H9 (cell line): ENCODE measurements at regions not wholly inside any gene's neighbourhood (a gene's known extent, or its start where the extent isn't known, plus 50 kb on each side); places are given as distances from the start of the nearest gene placed in this dataset.

Source experiments
- DNase-seq: peaks from one replicate; pipeline ENCODE4 v3.0.0-alpha.2; 2017
- H2AFZ ChIP-seq: one replicate; pipeline ENCODE4 v1.6.1; 2013; ENCODE audit warnings: mild to moderate bottlenecking, low read length, control low read depth, moderate library complexity
- H2AK5ac ChIP-seq: 2 replicates; pipeline ENCODE4 v1.6.1; 2013; ENCODE audit warnings: low read length, control low read depth, mixed read lengths; ENCODE audit not compliant: insufficient read length
- H2BK120ac ChIP-seq: one replicate; pipeline ENCODE4 v1.6.1; 2013; ENCODE audit warnings: low read depth, mild to moderate bottlenecking, low read length, control low read depth, inconsistent platforms; ENCODE audit not compliant: poor library complexity, severe bottlenecking
- H2BK12ac ChIP-seq: 2 replicates; pipeline ENCODE4 v1.6.1; 2013; ENCODE audit warnings: low read length, control low read depth, mixed read lengths, low read depth; ENCODE audit not compliant: insufficient read length
- H2BK15ac ChIP-seq: 2 replicates; pipeline ENCODE4 v1.6.1; 2013; ENCODE audit warnings: low read depth, low read length, control low read depth
- H2BK20ac ChIP-seq: one replicate; pipeline ENCODE4 v1.6.1; 2013; ENCODE audit warnings: low read depth, mild to moderate bottlenecking, low read length, control low read depth, inconsistent platforms; ENCODE audit not compliant: poor library complexity, severe bottlenecking
- H2BK5ac ChIP-seq: 2 replicates; pipeline ENCODE4 v1.6.1; 2013; ENCODE audit warnings: low read length, control low read depth, mixed read lengths; ENCODE audit not compliant: insufficient read length
- H3K14ac ChIP-seq: 2 replicates; pipeline ENCODE4 v1.6.1; 2013; ENCODE audit warnings: low read length, control low read depth; ENCODE audit not compliant: insufficient read depth
- H3K18ac ChIP-seq: 2 replicates; pipeline ENCODE4 v1.6.1; 2013; ENCODE audit warnings: low read depth, mild to moderate bottlenecking, mixed read lengths, low read length, control low read depth; ENCODE audit not compliant: insufficient read length
- H3K23ac ChIP-seq: 2 replicates; pipeline ENCODE4 v1.6.1; 2013; ENCODE audit warnings: low read length, control low read depth, mixed read lengths, low read depth; ENCODE audit not compliant: insufficient read length
- H3K23me2 ChIP-seq: 2 replicates; pipeline ENCODE4 v1.6.1; 2013; ENCODE audit warnings: low read depth, mild to moderate bottlenecking, mixed read lengths, low read length, control low read depth; ENCODE audit not compliant: insufficient read length, poor library complexity, severe bottlenecking
- H3K27ac ChIP-seq: 2 replicates; pipeline ENCODE4 v1.5.1; 2013; ENCODE audit warnings: low read length, control low read depth, mixed read lengths, low read depth; ENCODE audit not compliant: insufficient read length
- H3K27me3 ChIP-seq: 2 replicates; pipeline ENCODE4 v1.6.1; 2013; ENCODE audit warnings: low read length, control low read depth, inconsistent platforms; ENCODE audit not compliant: insufficient read depth
- H3K4ac ChIP-seq: 2 replicates; pipeline ENCODE4 v1.6.1; 2013; ENCODE audit warnings: low read depth, mild to moderate bottlenecking, control low read depth, inconsistent platforms, low read length, moderate library complexity
- H3K4me1 ChIP-seq: 2 replicates; pipeline ENCODE4 v1.6.1; 2013; ENCODE audit warnings: low read length, control low read depth, inconsistent platforms; ENCODE audit not compliant: insufficient read depth
- H3K4me2 ChIP-seq: 2 replicates; pipeline ENCODE4 v1.6.1; 2013; ENCODE audit warnings: low read length, control low read depth, mixed read lengths; ENCODE audit not compliant: insufficient read length, insufficient read depth
- H3K56ac ChIP-seq: 2 replicates; pipeline ENCODE4 v1.6.1; 2013; ENCODE audit warnings: low read depth, mild to moderate bottlenecking, mixed read lengths, low read length, control low read depth; ENCODE audit not compliant: insufficient read length
- H3K79me1 ChIP-seq: 2 replicates; pipeline ENCODE4 v1.6.1; 2013; ENCODE audit warnings: low read depth, mild to moderate bottlenecking, moderate library complexity, low read length, control low read depth, inconsistent platforms; ENCODE audit not compliant: insufficient read depth, poor library complexity, severe bottlenecking
- H3K79me2 ChIP-seq: 2 replicates; pipeline ENCODE4 v1.6.1; 2013; ENCODE audit warnings: low read length, control low read depth, inconsistent platforms; ENCODE audit not compliant: insufficient read depth
- H3K9ac ChIP-seq: 2 replicates; pipeline ENCODE4 v1.6.1; 2013; ENCODE audit warnings: low read length, control low read depth, mixed read lengths; ENCODE audit not compliant: insufficient read length; ENCODE audit errors: extremely low read depth
- H3K9me3 ChIP-seq: one replicate; pipeline ENCODE4 v1.6.1; 2013; ENCODE audit warnings: low read depth, low read length, inconsistent platforms; ENCODE audit not compliant: control insufficient read depth
- H3T11ph ChIP-seq: one replicate; pipeline ENCODE4 v1.6.1; 2013; ENCODE audit warnings: mild to moderate bottlenecking, low read length, control low read depth, inconsistent platforms
- H4K20me1 ChIP-seq: one replicate; pipeline ENCODE4 v1.6.1; 2013; ENCODE audit not compliant: control insufficient read depth, insufficient read length, insufficient read depth
- H4K5ac ChIP-seq: 2 replicates; pipeline ENCODE4 v1.6.1; 2013; ENCODE audit warnings: low read depth, mild to moderate bottlenecking, mixed read lengths, low read length, control low read depth; ENCODE audit not compliant: insufficient read length
- H4K8ac ChIP-seq: replicated peaks from 2 replicates; pipeline ENCODE4 v1.6.1; 2013; ENCODE audit warnings: low read length, control low read depth, mixed read lengths, low read depth; ENCODE audit not compliant: insufficient read length
- H4K91ac ChIP-seq: 2 replicates; pipeline ENCODE4 v1.6.1; 2013; ENCODE audit warnings: low read depth, mild to moderate bottlenecking, moderate library complexity, mixed read lengths, low read length, control low read depth; ENCODE audit not compliant: insufficient read length
- H3K27ac Mint-ChIP-seq, 3 experiments: 2 replicates in 2 of 3; 3 replicates in 1 of 3; pipeline ENCODE4 v1.8.0; 2020 to 2021; ENCODE audit warnings: mixed read lengths in 3 of 3, mild to moderate bottlenecking in 1 of 3, moderate library complexity in 1 of 3
- H3K27me3 Mint-ChIP-seq: 2 replicates; pipeline ENCODE4 v1.8.0; 2021; ENCODE audit warnings: low read depth, mild to moderate bottlenecking, moderate library complexity, mixed read lengths
- H3K36me3 Mint-ChIP-seq, 3 experiments: 2 replicates in 2 of 3; 3 replicates in 1 of 3; pipeline ENCODE4 v1.8.0; 2020 to 2021; ENCODE audit warnings: low read depth in 3 of 3, mixed read lengths in 3 of 3; ENCODE audit not compliant: insufficient read depth in 1 of 3
- H3K4me1 Mint-ChIP-seq, 2 experiments: 2 replicates each; pipeline ENCODE4 v1.8.0; 2020; ENCODE audit warnings: mixed read lengths in 2 of 2
- H3K4me3 Mint-ChIP-seq, 2 experiments: 2 replicates in 1 of 2; 3 replicates in 1 of 2; pipeline ENCODE4 v1.8.0; 2020 to 2021; ENCODE audit warnings: mild to moderate bottlenecking in 2 of 2, mixed read lengths in 2 of 2, moderate library complexity in 1 of 2
- H3K9me3 Mint-ChIP-seq, 2 experiments: 2 replicates in 1 of 2; 3 replicates in 1 of 2; pipeline ENCODE4 v1.8.0; 2020; ENCODE audit warnings: mild to moderate bottlenecking in 2 of 2, mixed read lengths in 2 of 2, moderate library complexity in 1 of 2
- WGBS: extraction: QIAGEN DNeasy Blood & Tissue Kit; methylation state at CpG from one replicate; pipeline ENCODE4 v1.1.7; 2013; ENCODE audit warnings: missing lambda C conversion rate, low lambda C conversion rate, mixed read lengths; ENCODE audit not compliant: insufficient read length; ENCODE audit errors: extremely low coverage; 5-methylcytosine and 5-hydroxymethylcytosine counted together
- TF ChIP-seq, protein P1 (sequence below): fragments of 200-600 bp; sonication (generic); conservative IDR thresholded peaks from 3 replicates; pipeline ENCODE4 v1.8.0; 2021; ENCODE audit warnings: antibody characterized with exemption, mild to moderate bottlenecking

DNA sequence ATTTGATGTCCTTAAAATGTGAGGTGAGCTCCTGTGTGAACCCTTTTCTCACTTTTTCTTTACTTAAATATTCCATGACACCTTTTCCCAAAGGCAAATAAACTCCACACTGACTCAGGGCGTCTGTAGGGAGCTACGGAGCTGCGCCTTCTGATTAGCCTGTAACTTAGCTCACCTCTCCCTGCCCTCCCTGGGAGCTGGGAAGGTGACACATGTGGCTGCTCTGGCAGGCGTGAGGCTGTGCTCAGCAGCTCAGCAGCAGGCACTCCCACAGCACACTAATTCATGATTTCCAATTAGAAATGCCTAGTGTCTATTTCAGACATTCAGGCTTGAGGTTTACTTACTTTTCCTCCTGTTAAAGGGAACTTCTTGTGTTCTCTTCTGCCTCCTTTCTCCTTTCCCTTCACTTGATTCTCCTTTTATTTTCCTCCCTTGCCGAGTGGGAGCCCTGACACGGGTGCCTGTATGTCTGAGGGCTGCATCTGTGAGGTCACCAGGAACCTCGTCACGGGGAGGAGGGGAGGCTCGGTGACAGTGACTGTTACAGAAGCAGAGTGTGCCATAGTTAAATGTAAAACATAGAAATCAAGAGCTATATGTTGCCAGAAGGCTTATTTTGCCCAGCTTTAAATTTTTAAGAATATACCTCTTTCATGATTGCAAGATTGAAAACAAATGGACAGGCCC is 437.1 kb downstream of the DCDC2C start:
- Histone ChIP-seq H3T11ph (no peak overlapping the region), H4K8ac (no peak overlapping the region), H3K9me3 (no peaks in the 10 kb centered on the region), H2AFZ (no peak overlapping the region), H2AK5ac (no peak overlapping the region), H3K4me1 (no peaks in the 10 kb centered on the region), H3K79me2 (no peaks in the 10 kb centered on the region), H3K23me2 (no peaks in the 10 kb centered on the region), H2BK5ac (no peak overlapping the region), H3K14ac (no peak overlapping the region; the same call in 1 of the 2 replicates), H3K4me2 (no peak overlapping the region), H2BK15ac (no peak overlapping the region), H3K23ac (no peak overlapping the region), H3K4ac (no peak overlapping the region), H3K27ac (no peak overlapping the region), H2BK120ac (no peak overlapping the region), H3K27me3 (no peaks in the 10 kb centered on the region), H2BK20ac (no peak overlapping the region), H3K56ac (no peak overlapping the region), H4K20me1 (no peaks in the 10 kb centered on the region), H4K91ac (no peak overlapping the region), H2BK12ac (no peak overlapping the region), H3K79me1 (no peaks in the 10 kb centered on the region), H4K5ac (no peak overlapping the region), H3K18ac (no peak overlapping the region), H3K9ac (no peak overlapping the region)
- no CpG with 5 or more reads among the region's 9 CpGs for WGBS
- H3K9me3 Mint-ChIP-seq = peaks cover 0 to 3% of the 10 kb centered on the region in 2 experiments; a peak in 2 of 5 replicates
- no peak overlapping the region for H3K4me3 Mint-ChIP-seq
- no peaks in the 10 kb centered on the region; a peak in 1 of 7 replicates for H3K36me3 Mint-ChIP-seq
- H3K27ac Mint-ChIP-seq = peak overlapping the region in 1 of 3 experiments; percentile 71; a peak in 2 of 7 replicates
- DNase-seq = no peak
- H3K27me3 Mint-ChIP-seq = no peaks in the 10 kb centered on the region; the same call in none of the 2 replicates
- H3K4me1 Mint-ChIP-seq = peaks cover 0 to 4% of the 10 kb centered on the region in 2 experiments; a peak in 1 of 4 replicates
- TF ChIP-seq, protein P1, sequence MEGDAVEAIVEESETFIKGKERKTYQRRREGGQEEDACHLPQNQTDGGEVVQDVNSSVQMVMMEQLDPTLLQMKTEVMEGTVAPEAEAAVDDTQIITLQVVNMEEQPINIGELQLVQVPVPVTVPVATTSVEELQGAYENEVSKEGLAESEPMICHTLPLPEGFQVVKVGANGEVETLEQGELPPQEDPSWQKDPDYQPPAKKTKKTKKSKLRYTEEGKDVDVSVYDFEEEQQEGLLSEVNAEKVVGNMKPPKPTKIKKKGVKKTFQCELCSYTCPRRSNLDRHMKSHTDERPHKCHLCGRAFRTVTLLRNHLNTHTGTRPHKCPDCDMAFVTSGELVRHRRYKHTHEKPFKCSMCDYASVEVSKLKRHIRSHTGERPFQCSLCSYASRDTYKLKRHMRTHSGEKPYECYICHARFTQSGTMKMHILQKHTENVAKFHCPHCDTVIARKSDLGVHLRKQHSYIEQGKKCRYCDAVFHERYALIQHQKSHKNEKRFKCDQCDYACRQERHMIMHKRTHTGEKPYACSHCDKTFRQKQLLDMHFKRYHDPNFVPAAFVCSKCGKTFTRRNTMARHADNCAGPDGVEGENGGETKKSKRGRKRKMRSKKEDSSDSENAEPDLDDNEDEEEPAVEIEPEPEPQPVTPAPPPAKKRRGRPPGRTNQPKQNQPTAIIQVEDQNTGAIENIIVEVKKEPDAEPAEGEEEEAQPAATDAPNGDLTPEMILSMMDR = no peak
